Mesenchymal stem cell (in vitro differentiated cells and primary cell): ENCODE measurements at regions not wholly inside any gene's neighbourhood (a gene's known extent, or its start where the extent isn't known, plus 50 kb on each side); places are given as distances from the start of the nearest gene placed in this dataset.

ENCODE experiments used
- DNase-seq: peaks from one replicate; pipeline ENCODE4 v3.0.0-alpha.2; 2013
- H2AFZ ChIP-seq: one replicate; pipeline ENCODE4 v1.6.1; 2013; ENCODE audit warnings: low read depth, mild to moderate bottlenecking, control low read depth, inconsistent platforms, low read length, moderate library complexity
- H2AK5ac ChIP-seq: 2 replicates; pipeline ENCODE4 v1.6.1; 2013; ENCODE audit warnings: low read length, moderate library complexity, mild to moderate bottlenecking, inconsistent platforms; ENCODE audit not compliant: severe bottlenecking
- H2BK120ac ChIP-seq: one replicate; pipeline ENCODE4 v1.6.1; 2013; ENCODE audit warnings: low read depth, mild to moderate bottlenecking, inconsistent platforms, low read length, moderate library complexity
- H2BK12ac ChIP-seq, 2 experiments: one replicate each; pipeline ENCODE4 v1.6.1; 2013; ENCODE audit warnings: inconsistent platforms in 2 of 2, low read length in 2 of 2, mild to moderate bottlenecking in 2 of 2, moderate library complexity in 2 of 2, control low read depth in 1 of 2
- H2BK15ac ChIP-seq: one replicate; pipeline ENCODE4 v1.6.1; 2013; ENCODE audit warnings: mild to moderate bottlenecking, low read depth, inconsistent platforms; ENCODE audit not compliant: poor library complexity, severe bottlenecking
- H2BK5ac ChIP-seq: 2 replicates; pipeline ENCODE4 v1.6.1; 2013; ENCODE audit warnings: low read depth, mild to moderate bottlenecking, low read length, control low read depth, inconsistent platforms; ENCODE audit not compliant: poor library complexity, severe bottlenecking
- H3K14ac ChIP-seq, 2 experiments: one replicate each; pipeline ENCODE4 v1.6.1; 2013; ENCODE audit warnings: inconsistent platforms in 2 of 2, low read length in 2 of 2, control low read depth in 1 of 2, mild to moderate bottlenecking in 1 of 2, moderate library complexity in 1 of 2
- H3K18ac ChIP-seq, 2 experiments: one replicate each; pipeline ENCODE4 v1.6.1; 2013; ENCODE audit warnings: inconsistent platforms in 2 of 2, low read length in 2 of 2, control low read depth in 1 of 2, low read depth in 1 of 2, mild to moderate bottlenecking in 1 of 2
- H3K23ac ChIP-seq, 2 experiments: one replicate each; pipeline ENCODE4 v1.6.1; 2013; ENCODE audit warnings: inconsistent platforms in 2 of 2, low read length in 2 of 2, mild to moderate bottlenecking in 2 of 2, moderate library complexity in 2 of 2, control low read depth in 1 of 2
- H3K27ac ChIP-seq: 2 replicates; pipeline ENCODE4 v1.5.1; 2013; ENCODE audit warnings: mild to moderate bottlenecking, moderate library complexity, low read length, control low read depth, inconsistent platforms; ENCODE audit not compliant: poor library complexity, severe bottlenecking
- H3K27me3 ChIP-seq, 2 experiments: 2 replicates each; pipeline versions ENCODE4 v1.6.1 to v1.7.0; 2013; ENCODE audit warnings: low read length in 2 of 2, mild to moderate bottlenecking in 2 of 2, moderate library complexity in 2 of 2, control low read depth in 1 of 2, inconsistent platforms in 1 of 2; ENCODE audit not compliant: control insufficient read depth in 1 of 2, insufficient read depth in 1 of 2
- H3K36me3 ChIP-seq, 2 experiments: 2 replicates each; pipeline versions ENCODE4 v1.6.1 to v1.7.0; 2013; ENCODE audit warnings: low read length in 2 of 2, control low read depth in 1 of 2, inconsistent platforms in 1 of 2, low read depth in 1 of 2, mild to moderate bottlenecking in 1 of 2; ENCODE audit not compliant: insufficient read depth in 2 of 2, control insufficient read depth in 1 of 2
- H3K4ac ChIP-seq, 2 experiments: one replicate each; pipeline ENCODE4 v1.6.1; 2013; ENCODE audit warnings: inconsistent platforms in 2 of 2, low read length in 2 of 2, mild to moderate bottlenecking in 2 of 2, moderate library complexity in 2 of 2, control low read depth in 1 of 2, low read depth in 1 of 2
- H3K4me1 ChIP-seq: 2 replicates; pipeline ENCODE4 v1.6.1; 2013; ENCODE audit warnings: low read depth, low read length, control low read depth; ENCODE audit not compliant: control insufficient read depth, insufficient read depth
- H3K4me2 ChIP-seq: 2 replicates; pipeline ENCODE4 v1.6.1; 2013; ENCODE audit warnings: low read length, mild to moderate bottlenecking, inconsistent platforms; ENCODE audit not compliant: poor library complexity, severe bottlenecking
- H3K4me3 ChIP-seq, 2 experiments: 2 replicates each; pipeline versions ENCODE4 v1.5.1 to v1.7.0; 2013; ENCODE audit warnings: low read length in 2 of 2, mild to moderate bottlenecking in 2 of 2, control low read depth in 1 of 2, low read depth in 1 of 2; ENCODE audit not compliant: insufficient read depth in 1 of 2
- H3K79me1 ChIP-seq: replicated peaks from 2 replicates; pipeline ENCODE4 v1.6.1; 2013; ENCODE audit warnings: mild to moderate bottlenecking, control low read depth, low read length, inconsistent platforms; ENCODE audit not compliant: poor library complexity, severe bottlenecking
- H3K9ac ChIP-seq: 2 replicates; pipeline ENCODE4 v1.7.0; 2013; ENCODE audit warnings: mild to moderate bottlenecking, low read length, moderate library complexity
- H3K9me3 ChIP-seq: 2 replicates; pipeline ENCODE4 v1.7.0; 2013; ENCODE audit warnings: mild to moderate bottlenecking, low read length; ENCODE audit not compliant: control insufficient read depth
- H4K8ac ChIP-seq: one replicate; pipeline ENCODE4 v1.6.1; 2013; ENCODE audit warnings: inconsistent platforms, mild to moderate bottlenecking, low read length, moderate library complexity
- H4K91ac ChIP-seq: one replicate; pipeline ENCODE4 v1.6.1; 2013; ENCODE audit warnings: mild to moderate bottlenecking, low read length, inconsistent platforms
- WGBS: methylation state at CpG from one replicate; pipeline ENCODE4 v1.1.7; 2013; ENCODE audit warnings: mixed read lengths; 5-methylcytosine and 5-hydroxymethylcytosine counted together

GRCh38 chr10:44008270-44008916, 359.7 kb upstream of the ZNF32 start:
- Histone ChIP-seq H4K91ac (no peak overlapping the region), H3K9ac (no peak overlapping the region), H3K14ac (no peak overlapping the region), H2BK15ac (no peak overlapping the region), H2AFZ (no peak overlapping the region), H3K4me1 (peaks cover 4% of the 10 kb centered on the region), H3K36me3 (no peaks in the 10 kb centered on the region), H3K4ac (no peak overlapping the region), H3K27ac (no peak overlapping the region), H2BK120ac (no peak overlapping the region), H3K9me3 (no peaks in the 10 kb centered on the region), H2BK12ac (no peak overlapping the region), H4K8ac (peak overlapping the region; percentile 13), H3K4me2 (no peak overlapping the region), H2AK5ac (no peak overlapping the region), H3K23ac (no peak overlapping the region), H3K79me1 (no peaks in the 10 kb centered on the region), H2BK5ac (no peak overlapping the region), H3K18ac (no peak overlapping the region), H3K27me3 (peaks cover 0 to 21% of the 10 kb centered on the region in 2 experiments), H3K4me3 (no peak overlapping the region)
- no peak for DNase-seq
- 58% methylated on average over 10 of the region's 10 CpGs for WGBS

GRCh38 chr10:44006771-44007170, 358.1 kb upstream of the ZNF32 start:
- no peak overlapping the region for H3K14ac ChIP-seq

GRCh38 chr10:44005788-44006099, 357.1 kb upstream of the ZNF32 start:
- Histone ChIP-seq H4K91ac (no peak overlapping the region), H3K4me3 (no peak overlapping the region), H3K27ac (no peak overlapping the region), H3K9ac (no peak overlapping the region), H3K4me2 (no peak overlapping the region), H2BK120ac (no peak overlapping the region), H3K14ac (no peak overlapping the region), H2AK5ac (no peak overlapping the region), H2BK12ac (no peak overlapping the region), H3K9me3 (no peaks in the 10 kb centered on the region), H3K27me3 (peaks cover 0 to 15% of the 10 kb centered on the region in 2 experiments), H2BK5ac (no peak overlapping the region), H3K23ac (no peak overlapping the region), H2BK15ac (no peak overlapping the region), H3K79me1 (no peaks in the 10 kb centered on the region), H3K18ac (no peak overlapping the region), H2AFZ (no peak overlapping the region), H3K4ac (no peak overlapping the region), H3K36me3 (no peaks in the 10 kb centered on the region), H4K8ac (no peak overlapping the region), H3K4me1 (peaks cover 1% of the 10 kb centered on the region)
- no peak for DNase-seq
- WGBS: 90% methylated on average over 12 of the region's 12 CpGs

More at GRCh38 chr10:44006771-44007170, 358.1 kb upstream of the ZNF32 start:
- Histone ChIP-seq H2BK12ac (no peak overlapping the region), H3K9ac (no peak overlapping the region), H3K27me3 (peaks cover 0 to 15% of the 10 kb centered on the region in 2 experiments), H3K18ac (no peak overlapping the region), H3K4me3 (no peak overlapping the region), H2BK120ac (no peak overlapping the region), H2BK5ac (no peak overlapping the region), H2AFZ (no peak overlapping the region), H2BK15ac (no peak overlapping the region), H4K91ac (no peak overlapping the region), H3K23ac (no peak overlapping the region), H3K4me1 (peaks cover 4% of the 10 kb centered on the region), H3K4ac (no peak overlapping the region), H3K36me3 (no peaks in the 10 kb centered on the region), H4K8ac (no peak overlapping the region), H3K79me1 (no peaks in the 10 kb centered on the region), H3K4me2 (no peak overlapping the region), H3K27ac (no peak overlapping the region), H2AK5ac (no peak overlapping the region), H3K9me3 (no peaks in the 10 kb centered on the region)
- WGBS: 89% methylated on average over 1 of the region's 1 CpG
- DNase-seq: peak; percentile 29

- Histone ChIP-seq H3K4me2 (no peak overlapping the region), H3K27ac (no peak overlapping the region), H2BK15ac (no peak overlapping the region), H2AK5ac (no peak overlapping the region), H3K23ac (no peak overlapping the region), H2BK5ac (no peak overlapping the region), H3K79me1 (no peaks in the 10 kb centered on the region), H3K36me3 (no peaks in the 10 kb centered on the region), H3K4me3 (no peak overlapping the region), H4K91ac (no peak overlapping the region), H3K27me3 (peaks cover 1 to 15% of the 10 kb centered on the region in 2 experiments), H2AFZ (no peak overlapping the region), H3K18ac (no peak overlapping the region), H3K9ac (no peak overlapping the region), H2BK12ac (no peak overlapping the region), H3K9me3 (no peaks in the 10 kb centered on the region), H3K14ac (no peak overlapping the region), H3K4ac (no peak overlapping the region), H3K4me1 (no peaks in the 10 kb centered on the region), H2BK120ac (no peak overlapping the region), H4K8ac (no peak overlapping the region)
- DNase-seq: no peak
- 92% methylated on average over 43 of the region's 43 CpGs for WGBS
Observed at GRCh38 chr10:44004913-44005787, 356.5 kb upstream of the ZNF32 start.
